ENCODE measurements at regions not wholly inside any gene's neighbourhood (a gene's known extent, or its start where the extent isn't known, plus 50 kb on each side); places are given as distances from the start of the nearest gene placed in this dataset.

DNA sequence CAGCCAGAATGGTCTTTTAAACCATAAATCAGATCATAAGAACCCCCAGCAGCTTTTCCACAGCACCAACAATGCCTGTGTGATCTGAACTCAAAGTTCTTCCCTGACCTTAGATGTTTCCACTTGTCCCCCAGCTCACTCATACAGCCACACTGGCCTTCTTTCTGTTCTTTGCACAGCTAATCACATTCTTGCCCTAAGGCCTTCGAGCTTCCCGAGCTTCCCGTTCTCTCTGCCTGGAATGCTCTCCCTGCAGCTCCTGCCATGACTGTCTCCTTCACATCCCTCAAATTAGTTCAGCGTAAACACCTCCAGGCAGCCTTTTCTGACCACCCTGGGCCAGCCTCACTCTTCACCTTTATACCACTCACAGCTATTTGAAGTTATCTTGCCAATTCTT lies 166.8 kb upstream of the NFE2L3 start:
- no peak for DNase-seq (ENCODE audit: low spot score)

DNA sequence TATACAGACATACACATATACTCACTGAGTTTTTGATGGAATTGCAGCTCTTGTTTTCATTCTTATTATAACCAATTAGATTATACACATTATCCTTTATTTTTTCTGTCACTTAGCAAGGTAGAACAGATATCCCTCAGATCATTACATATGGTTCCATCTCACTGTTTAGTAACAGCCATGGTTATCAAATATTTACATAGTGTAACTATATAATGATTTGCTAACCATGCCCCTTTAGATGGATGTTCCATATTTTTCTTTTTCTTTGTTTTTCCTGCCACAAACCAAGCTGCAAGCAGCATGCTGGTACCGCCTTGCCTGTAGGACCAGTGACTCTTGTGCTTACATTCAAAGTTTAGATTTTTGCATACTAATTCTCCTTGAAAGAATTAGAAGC lies 163.4 kb upstream of the NFE2L3 start:
- no peak for DNase-seq (ENCODE audit: low spot score)

DNA sequence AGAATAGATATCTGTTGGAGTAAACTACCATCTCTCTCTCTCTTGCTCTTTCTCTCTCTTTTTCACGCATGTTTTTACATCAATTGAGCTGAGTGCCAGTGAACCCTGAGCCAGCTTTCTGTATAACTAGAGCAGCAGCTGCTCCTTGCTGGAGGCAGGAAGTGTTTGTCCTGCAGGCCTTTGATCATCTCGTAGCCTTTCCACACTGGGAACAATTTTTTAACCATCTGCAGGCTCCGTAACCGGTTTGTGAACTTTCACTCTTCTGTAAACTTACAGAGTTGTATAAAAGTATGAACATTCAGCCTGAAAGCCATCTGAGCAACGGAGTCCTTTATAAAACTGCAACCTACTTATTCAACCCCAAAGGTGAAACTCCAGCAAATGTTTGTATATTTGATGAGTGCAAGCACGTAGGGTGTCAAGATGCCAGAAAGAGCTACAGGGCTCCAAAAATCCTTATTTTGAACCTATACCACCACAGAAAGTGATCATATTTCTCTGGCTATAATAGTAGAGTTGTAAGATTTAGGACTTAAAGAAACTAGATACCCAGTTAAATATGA lies 162.8 kb upstream of the NFE2L3 start:
- DNase-seq (ENCODE audit: low spot score) = no peak

DNA sequence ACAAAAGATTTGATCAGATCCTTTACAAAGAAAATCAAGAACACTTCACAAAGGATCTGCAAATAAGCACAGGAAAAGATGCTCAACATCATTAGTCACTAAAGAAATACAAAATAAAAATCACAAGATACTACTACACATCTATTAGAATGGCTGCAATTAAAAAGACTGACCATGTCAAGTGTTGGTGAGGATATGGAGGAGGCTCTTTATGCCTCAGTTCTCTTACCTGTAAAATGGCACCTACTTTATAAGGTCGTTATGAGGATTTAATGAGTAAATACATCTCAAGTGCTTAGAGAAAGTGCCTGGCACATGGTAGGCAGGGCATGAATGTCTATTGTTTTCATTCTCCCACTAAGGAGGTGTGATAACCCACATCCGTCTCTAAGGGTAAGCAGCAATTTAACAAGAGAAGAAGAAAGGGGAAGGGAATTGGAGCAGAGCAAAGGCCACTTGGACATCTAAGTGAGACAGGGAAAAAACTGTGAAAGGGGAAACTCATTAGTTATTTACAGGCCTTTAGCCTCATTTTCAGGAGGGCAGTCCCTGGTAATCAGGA lies 157.5 kb upstream of the NFE2L3 start:
- DNase-seq (ENCODE audit: low spot score) = no peak

DNA sequence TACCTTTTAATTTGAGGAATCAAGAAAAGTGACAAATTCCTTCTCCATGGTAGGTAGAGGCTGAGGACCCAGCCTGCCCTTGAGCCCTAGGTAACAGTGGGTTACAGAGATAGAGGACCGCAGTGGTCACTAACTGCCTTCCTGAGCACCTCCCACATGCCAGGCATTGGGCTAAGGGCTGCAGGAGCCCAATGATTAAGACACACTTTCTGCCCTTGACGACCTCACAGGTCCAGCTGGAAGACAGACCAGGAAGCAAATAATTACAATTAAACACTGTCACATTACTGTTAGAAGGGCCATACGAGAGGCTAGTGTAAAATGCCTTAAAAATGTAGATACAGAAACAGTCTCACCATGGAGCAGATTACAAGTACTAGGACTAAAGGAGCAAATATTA lies 156.8 kb upstream of the NFE2L3 start:
- no peak for DNase-seq (ENCODE audit: low spot score)

DNA sequence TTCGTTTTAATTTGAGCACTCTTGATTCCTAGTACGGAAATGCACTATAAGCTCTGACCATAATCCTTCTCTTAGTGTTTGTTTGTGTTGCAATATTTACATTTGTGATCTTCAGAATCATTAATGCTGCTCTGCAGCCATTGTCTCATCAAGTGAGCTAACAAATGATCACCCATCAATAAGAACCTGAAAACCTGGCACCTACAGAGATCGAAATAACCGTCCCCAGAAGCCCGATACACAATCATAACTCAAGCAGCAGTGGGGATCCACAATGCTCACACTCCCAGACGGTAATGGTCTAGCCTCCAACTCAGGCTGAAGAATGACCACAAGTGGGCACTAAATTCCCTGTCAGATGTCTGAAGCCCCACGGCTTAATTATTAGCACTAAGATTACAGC lies 156.0 kb upstream of the NFE2L3 start:
- DNase-seq (ENCODE audit: low spot score) = no peak

DNA sequence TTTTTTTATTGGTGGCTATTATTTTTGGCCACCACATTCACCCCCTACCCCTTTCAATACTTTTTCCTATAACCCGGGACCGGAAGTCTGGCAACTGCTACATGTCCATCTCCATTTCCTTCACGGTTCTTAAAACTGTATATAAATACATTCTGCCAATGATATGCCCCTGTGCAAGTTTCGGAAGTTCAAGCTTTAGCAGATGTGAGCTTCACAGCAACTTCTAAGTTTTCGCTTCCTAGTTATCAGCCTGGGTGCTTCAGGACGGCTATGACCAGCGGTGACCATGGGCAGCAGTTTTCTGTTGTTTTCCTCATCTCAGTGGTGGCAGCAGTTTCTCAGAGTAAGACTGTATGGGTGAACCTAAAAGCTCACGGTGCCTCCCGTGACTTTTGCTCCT lies 153.5 kb upstream of the NFE2L3 start:
- DNase-seq (ENCODE audit: low spot score) = no peak

DNA sequence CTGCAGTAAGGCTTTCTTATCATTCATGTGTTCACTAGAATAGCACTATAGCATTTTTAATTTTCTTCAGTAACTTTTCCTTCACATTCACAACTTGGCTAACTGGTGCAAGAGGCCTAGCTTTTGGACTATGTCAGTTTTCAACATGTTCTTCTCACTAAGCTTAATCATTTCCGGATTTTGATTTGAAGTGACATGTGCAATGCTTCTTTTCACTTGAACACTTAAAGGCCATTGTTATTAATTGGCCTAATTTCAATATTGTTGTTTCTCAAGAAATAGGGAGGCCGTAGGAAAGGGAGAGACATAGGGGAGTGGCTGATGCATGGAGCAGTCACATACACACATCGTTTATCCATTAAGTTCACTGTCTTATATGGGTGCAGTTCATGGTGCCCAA lies 151.2 kb upstream of the NFE2L3 start:
- no peak for DNase-seq (ENCODE audit: low spot score)

DNA sequence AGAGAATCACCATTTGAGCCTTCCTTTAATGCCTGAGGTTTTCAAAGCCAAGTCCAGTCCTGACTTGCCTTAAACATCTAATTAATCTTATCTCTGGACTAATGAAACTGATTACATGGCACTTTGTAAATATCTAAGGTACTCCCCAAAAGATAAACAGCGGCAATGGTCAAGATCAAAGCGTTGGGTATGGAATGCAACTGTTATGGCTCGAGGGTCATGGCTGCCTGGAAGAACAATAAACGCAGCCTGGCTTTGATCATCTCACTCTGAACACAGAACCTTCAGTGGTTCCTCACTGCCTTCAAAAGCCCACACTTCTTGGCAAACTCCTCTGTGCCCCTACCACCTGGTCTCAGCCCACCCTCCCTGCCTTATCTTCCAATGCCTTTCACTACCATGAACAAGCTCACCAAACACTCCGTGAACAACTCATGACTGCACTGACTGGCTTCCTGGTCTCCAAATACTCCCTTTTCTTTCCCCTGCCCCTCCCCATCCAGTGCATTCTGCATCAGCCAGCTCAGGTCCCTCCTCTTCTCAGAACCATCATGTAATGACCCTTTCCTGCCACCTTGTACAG lies 150.2 kb upstream of the NFE2L3 start:
- DNase-seq (ENCODE audit: low spot score) = no peak

DNA sequence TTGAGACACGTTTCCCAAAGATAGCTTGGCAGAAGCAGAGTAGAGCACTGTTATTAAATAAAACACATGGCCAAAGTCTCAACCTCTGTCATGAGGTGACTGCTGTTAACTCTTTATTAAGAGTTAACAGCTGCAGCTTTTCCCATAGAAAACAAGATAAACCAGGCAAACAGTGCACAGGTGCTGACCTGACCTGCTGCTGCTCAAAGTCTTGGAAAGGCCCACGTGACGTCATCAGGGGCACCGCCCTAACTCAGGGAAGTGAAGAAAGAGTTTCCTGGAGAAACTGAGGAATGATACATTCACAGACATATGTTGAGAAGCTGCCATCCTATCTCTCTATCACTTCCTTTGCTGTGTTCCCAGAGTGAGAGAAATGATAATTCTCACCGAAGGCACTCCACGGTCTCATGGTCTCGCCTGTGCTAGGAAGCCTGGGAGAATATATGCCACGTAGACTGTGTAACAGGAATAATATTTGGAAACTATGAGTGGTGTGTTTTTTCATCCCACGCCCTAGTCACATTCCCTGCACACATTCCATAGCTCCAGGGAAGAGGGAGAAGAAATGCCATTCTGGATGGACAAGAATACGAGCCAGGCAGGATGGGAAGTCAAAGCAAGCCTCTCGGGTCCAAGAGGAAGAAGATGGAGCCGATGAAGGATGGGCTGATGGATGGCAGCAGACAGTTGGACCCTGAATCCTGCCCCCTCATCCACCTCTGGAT lies 146.2 kb upstream of the NFE2L3 start:
- DNase-seq (ENCODE audit: low spot score) = no peak

DNA sequence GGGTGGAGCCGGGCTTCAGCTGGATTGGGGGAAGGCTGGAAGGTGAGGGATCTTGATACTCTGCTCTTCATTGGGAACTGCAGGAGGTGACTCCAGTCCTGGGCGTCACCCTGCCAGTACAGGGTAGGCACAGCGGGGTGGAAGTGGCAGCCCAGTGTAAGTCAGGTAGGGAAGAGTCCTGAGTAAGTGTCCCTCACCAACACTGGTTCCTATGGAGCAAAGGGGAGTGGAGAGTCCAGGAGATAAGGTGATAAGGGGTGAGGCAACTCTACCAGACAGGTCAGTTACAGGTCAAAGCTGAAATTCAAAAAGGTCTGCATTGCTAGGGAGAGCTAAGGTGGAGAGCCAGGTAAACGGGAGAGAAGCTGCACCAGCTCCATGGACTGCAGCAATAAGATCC lies 145.6 kb upstream of the NFE2L3 start:
- no peak for DNase-seq (ENCODE audit: low spot score)

DNA sequence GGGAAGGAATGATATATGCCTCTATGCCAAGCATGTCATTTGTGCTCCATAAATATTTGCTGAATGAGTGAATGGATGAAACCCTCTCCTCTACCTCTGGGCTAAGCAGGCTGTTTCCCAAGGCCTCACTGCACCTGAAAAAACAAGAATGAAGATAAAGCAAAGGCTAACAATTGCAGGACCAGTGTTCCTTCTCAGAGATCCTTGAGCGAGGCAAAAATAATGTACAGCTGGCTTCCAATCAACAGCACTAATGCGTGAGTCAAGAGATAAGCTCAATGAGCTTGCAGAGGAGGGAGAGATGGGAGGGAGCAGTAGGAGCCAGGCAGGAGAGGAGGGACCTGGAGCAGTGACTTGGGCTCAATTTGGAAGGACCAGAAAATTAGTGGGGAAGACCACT lies 144.5 kb upstream of the NFE2L3 start:
- no peak for DNase-seq (ENCODE audit: low spot score)

DNA sequence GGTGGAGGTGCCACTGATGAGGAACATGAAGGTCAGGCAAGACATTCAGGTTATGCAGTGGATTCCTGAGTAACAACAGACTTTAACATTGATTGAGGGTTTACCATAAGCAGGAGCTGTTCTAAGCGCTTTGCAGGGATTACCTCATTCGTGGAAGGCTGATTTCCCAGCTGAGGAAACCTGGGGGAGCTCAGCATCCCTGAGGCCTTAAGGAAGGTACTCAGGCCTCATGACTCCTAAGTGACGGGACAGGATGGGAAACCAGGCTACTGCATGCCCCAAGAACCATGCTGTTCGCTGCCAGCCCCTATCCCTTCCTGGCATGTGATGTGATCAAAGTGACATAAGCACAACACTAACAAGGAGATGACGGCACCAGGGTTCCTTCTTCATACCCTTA lies 143.6 kb upstream of the NFE2L3 start:
- DNase-seq (ENCODE audit: low spot score) = no peak

DNA sequence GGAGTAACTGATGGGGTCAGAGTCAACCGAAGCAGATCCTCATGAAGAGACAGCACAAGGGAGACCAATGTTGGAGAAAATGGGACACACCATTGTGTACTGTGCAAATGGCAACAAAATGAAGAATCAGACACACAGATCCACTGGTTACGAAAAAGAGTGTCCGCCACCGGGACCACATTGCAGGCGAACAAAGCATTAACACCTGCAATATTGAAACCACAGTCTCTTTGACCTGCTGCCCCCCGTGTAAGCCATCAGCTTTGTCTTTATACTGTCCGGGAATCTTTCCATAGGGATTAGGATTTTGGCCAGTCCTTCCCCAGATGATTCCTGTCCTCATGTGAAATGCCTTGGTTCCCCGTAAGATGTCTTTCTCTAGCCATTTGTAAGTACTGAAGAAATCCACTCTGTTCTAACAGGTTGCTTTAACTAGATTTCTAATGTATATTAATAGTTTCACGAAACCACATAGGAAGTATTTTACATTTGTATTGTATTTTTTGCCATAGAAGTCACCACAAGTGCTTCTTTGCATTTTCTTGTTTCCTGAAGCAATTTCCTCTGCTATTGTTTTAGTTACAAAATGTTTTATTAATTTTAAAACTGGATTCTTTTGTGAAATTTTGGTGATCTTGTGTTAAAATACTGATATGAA lies 140.8 kb upstream of the NFE2L3 start:
- no peak for DNase-seq (ENCODE audit: low spot score)

DNA sequence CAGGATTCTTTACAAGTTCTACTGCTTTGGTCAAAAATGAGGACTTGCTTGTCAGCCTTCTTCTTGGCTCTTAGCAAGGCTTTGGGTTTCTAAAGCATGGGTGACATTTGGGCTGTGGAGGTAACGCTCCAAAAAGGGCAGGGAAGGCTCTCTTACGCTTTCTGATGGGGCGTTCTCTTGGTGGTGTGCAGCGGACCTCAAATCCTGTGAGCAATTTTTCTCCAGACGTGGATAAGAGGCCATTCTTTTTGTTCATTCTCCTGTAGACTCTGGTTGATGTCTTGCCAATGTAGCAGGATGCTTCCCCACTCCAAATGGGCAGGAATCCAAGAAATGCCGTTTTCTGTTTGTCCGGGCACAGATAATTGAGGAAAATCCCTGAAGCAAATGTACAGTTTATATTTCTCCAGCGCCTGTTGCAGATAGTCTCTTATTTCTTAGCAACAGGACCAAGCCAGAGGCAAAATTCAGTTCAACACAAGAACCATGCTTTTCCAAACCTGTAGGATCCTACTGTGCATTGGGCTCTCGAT lies 138.4 kb upstream of the NFE2L3 start:
- DNase-seq (ENCODE audit: low spot score) = no peak

DNA sequence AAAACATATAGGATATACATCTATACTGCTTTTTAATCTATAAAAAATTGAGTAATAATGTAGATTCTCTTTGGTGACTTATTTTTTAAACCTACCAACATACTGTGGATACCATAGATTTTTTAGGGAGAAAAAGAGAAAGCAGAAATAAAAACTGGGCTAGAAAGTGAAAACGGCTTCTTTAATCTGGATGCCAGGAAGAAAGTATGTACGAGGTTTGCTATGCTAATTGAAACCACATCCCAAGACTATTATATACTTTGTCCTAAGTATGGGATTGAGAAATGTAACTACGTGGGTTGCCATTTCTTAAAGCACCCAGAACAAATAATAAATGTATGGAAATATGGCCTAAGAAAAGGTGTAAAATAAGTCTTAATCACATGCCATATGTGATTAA lies 129.0 kb upstream of the NFE2L3 start:
- DNase-seq (ENCODE audit: low spot score) = no peak

DNA sequence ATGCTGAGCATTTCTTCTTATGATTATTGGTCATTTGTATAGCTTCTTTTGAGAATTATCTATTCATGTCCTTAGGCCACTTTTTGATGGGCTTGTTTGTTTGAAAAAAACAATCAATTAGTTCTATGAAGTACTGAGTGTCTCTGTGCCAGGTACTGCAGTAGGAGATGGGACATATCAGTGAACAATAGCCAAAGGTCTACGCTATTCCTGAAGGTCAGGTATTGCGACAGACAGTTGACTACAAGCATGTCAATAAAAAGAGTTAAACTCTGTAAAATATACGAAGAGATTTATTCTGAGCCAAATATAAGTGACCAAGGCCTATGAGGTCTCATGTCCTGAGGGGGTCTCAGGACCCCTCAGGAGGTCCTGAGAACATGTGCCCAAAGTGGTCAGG lies 122.1 kb upstream of the NFE2L3 start:
- no peak for DNase-seq (ENCODE audit: low spot score)

DNA sequence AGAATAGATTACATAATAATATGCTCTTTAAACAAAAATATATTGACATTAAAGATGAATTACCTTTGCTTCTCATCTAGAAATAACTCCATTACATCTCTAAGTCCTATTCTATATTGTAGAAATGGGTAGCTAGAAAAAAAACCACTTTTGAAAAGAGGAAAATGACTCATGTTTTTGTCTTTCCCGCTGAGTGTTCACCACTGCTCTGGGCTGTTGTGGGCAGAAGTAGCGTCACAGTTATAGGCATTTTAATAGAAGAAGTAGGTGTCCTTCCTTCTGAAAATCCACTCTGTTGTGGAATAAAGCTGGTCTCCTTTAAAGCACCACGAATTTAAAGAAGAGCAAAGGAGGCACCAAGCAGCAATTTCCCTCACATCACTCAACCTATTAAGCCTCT lies 117.6 kb upstream of the NFE2L3 start:
- DNase-seq (ENCODE audit: low spot score) = no peak

DNA sequence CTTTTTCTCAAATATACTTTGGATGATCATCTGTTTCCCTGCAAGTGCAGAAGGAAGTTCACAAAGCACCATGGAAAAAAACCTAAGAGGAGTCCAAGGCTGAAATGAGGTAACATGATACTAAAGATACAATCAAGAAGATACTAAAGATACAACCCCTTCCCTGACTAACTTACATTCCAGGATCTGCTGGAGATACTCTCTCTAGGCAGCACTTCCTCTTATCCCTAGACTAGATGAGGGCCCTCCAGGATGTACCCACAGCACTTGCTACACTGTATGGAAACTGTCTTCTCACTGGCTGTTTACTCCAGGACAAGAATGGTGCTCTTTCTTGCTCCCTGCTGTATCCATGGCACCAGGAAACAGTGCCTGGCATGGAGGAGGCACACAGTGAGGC lies 116.4 kb upstream of the NFE2L3 start:
- DNase-seq (ENCODE audit: low spot score) = no peak

DNA sequence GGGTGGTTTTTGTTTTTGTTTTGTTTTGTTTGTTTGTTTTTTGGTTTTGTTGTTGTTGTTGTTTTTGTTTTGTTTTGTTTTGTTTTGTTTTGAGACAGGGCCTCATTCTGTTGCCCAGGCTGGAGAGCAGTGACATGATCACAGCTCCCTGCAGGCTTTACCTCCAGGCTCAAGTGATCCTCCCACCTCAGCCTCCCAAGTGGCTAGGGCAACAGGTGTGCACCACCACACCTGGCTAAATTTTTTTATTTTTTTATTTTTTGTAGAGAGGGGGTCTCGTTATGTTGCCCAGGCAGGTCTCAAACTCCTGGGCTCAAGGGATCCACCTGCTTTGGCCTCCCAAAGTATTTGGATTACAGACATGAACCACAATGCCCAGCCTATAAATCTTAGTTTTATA lies 115.9 kb upstream of the NFE2L3 start:
- no peak for DNase-seq (ENCODE audit: low spot score)

DNA sequence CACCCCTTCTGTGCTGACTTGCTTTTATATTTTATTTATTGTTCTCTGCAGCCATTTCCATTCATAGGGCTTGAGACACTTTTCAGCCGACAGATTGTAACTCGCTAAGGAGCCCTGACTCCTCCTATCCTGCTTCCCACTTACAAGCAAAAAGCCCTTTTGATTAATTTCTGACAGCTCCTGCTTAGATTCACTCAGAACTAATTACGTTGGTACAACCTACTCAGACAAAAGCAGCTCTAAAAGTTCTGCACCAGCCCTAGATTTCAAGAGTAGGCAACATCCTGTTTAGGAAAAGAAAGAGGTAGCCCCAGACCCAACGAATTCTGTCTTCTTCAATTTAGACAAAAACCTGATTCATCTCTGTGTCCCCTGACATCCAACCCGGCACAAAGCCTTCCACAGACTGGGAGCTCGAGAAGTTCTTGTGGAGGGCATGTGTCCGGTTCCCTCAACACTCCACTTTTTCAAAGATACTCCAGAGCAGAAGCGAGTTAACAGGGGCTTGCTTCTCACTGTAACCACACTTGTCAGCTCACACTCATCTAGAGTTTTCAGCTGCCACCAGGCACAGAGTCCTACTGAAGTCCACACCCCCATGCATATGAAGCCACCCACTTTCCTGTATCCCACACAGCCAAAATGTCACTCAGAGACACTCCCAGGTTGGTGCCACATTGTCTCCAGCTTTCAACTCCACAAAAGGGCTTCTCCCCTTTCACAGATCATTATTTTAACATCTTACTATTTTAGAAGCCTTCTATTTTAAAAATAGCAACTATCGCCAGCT lies 113.6 kb upstream of the NFE2L3 start:
- no peak for DNase-seq (ENCODE audit: low spot score)

DNA sequence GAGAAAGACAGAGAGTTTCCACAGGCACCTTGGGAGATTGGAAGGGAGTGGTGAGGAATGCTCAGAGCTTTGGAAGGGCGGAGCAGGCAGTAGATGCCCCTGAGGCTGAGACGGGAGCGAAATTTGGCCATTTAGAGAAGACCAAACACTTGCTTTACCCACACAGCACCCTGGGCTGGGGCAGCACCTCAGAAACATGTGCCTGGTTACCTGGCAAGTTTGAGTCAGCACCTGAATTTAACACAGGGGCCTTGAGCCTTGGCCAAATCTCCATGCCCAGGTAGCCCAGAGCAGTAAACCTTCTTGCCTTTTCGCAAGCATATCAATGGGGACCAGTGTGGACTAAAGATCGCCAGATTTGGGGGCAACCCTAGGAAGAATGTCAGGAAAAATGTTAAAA lies 111.9 kb upstream of the NFE2L3 start:
- no peak for DNase-seq (ENCODE audit: low spot score)
